NCI-H1092 treated with DMSO at 0.1 percent for 48 hours (cell line): ENCODE measurements at regions not wholly inside any gene's neighbourhood (a gene's known extent, or its start where the extent isn't known, plus 50 kb on each side); places are given as distances from the start of the nearest gene placed in this dataset.
"Not testable (repeated sequence)": the region's sequence is repeated elsewhere in the genome, so short reads cannot be mapped to it uniquely, and the experiment has no call there.

Source experiments
- DNase-seq: peaks from one replicate; lab custom pipeline; 2025; lab: John Stamatoyannopoulos, UW

DNA sequence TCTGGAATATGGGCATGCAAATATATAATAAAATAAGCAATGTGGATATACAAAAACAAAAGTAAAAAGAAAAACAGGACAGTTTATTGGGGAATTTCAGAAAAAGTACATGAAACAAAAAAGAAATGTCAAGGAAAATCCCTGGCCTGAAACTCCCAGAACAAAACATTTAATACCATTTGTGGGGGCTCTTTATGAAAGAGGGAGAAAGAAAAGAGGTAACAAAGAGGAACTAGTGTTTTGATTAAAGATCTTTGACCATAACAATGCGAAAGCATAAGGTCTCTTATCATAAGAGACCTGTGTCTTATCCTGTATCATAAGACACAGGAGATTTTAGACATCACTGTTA is 88.6 kb upstream of the ARID1B start:
- DNase-seq = no peak

DNA sequence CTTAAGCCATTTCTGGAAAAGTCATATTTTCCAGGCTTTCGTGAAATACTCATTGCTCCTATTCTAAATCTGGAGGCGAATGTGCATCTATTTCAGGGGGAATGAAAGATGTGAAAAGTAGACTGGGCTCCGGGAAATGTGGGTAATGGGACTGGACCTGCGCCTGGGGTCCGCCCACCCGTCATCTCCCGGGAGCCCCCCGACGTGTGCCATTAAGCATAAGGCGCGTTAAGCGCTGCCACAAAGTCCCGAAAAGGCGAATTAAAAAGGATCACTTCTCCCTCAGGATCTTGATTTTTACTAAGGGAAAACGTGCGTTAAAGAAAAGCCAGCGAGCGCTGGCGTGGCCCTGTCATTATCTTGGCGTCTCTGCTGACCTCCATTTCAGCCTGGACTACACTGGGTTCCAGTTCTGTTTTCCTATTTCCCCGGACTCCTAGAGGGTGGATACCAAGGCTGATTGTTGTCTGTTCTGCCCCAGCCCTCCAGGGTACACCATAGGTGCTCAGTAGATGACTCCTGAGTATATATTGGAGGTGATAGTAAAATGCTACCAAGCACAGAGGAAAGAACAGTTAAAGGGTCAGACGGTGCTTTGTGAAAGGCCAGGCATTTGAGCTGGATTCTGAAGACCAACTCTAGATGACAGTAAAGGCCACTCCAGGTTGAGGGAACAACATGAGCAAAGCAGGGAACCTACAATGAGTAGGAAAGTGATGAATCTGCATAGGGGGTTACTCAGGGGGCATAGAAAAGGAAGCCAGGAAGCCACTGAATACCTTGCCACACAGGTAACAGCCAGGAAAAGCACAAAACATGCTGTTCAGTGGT is 89.2 kb upstream of the ARID1B start:
- peak; percentile 48 for DNase-seq

DNA sequence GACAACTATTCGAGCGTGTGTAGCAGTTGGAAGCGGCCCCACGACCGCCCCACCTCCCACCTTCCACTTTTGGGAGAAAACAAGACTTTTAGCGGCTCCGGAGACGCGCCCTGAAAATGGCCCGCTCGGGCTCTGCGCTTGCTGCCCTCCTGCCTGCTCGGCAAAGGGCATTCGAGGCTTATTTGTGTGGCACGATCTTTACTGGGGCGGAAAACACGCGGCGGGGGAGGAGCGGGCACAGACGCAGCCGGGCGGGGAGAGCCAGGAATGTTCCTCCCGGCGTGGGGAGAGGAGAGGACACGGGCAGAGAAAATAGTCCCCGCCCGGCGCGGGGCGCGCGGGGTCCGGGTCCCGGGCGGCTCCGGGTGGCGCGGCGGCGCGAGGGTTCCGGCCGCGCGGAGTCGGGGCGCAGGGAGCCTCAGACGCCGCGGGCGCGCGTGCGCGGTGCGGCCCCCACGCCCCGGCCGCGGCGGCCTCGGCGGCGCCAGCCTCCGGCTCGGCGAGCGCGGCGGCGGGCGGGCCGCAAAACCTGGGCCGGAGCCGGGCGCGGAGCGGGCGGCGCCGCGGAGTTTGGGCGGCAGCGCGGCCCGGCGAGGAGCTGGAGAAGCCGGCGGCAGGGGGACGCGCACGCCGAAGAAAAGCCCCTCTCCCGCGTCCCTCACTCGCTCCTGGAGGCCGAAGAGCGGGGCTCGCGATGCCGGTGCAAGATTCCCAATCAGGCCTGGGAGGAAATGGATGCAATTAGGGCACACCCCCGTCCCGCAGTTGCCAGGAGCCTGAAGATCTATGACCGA is 90.0 kb upstream of the ARID1B start:
- DNase-seq = peak; percentile 89

DNA sequence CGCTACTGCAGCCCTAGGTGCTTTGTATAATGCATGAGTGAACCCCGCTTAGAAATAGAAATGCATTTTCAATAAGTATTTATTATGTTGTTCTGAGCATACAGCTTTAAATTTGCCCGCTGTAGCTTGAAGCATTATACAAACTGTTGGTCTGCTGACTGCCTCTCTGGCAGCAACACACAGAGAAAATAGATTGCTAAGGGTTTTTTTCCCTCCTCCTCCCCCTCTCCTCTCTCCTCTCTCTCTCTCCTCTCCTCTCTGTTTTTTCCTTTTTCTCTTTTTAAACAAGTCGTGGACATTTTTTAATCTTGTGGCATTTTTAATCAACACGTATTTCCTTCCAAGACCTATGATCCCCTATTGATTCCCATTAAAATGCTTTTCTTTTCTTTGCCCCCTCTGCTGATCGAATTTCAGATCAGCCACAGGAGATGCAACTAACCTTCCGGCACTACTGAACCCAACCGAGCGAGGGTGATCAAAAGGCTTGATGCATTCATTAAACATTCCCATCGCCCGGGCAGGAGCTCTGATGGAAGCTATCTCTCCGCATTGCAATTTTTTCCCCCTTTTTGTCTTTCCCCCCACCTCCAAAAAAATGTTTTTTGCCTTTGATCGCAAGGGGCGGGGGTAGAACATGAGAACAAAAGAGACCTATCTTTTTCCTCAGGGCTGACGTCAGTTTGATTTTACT is 90.7 kb upstream of the ARID1B start:
- DNase-seq = peak; percentile 91

DNA sequence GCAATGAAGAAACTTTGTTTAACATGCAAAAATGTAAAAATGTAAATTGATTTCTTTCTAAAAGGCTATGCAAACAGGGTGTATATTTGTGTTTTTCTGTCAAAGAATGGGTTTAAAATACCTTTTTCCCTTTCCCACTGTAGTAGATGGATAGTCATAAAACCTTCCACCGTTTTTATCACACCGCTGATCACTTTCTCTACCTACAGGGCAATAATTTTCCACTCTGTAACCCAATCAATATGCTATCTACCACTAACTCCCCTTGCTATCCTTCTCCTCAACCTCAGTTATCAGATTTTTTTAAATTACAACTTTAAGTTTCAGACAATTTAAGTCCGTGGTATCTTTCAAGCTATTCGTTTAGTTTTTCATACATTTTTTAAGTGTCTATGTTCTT is 91.4 kb upstream of the ARID1B start:
- peak; percentile 49 for DNase-seq

DNA sequence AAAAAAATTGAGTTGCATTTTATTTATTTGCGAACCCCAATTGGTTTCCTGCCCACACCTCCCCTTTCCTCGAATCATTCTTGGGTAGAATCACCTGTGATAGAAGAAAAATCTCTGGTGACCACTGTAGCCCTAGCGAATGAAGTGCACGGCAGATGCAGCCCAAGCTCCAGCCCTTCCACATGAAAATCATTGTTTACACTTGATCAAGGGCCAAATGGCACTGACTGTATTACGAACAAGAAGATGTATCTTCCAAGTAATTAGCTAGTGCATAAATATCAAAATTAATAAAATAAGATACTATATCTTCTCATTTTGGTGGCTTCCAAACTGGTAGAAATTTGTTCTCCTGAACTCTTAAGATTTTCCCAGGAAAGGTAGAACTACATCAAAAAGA is 93.4 kb upstream of the ARID1B start:
- DNase-seq = no peak

DNA sequence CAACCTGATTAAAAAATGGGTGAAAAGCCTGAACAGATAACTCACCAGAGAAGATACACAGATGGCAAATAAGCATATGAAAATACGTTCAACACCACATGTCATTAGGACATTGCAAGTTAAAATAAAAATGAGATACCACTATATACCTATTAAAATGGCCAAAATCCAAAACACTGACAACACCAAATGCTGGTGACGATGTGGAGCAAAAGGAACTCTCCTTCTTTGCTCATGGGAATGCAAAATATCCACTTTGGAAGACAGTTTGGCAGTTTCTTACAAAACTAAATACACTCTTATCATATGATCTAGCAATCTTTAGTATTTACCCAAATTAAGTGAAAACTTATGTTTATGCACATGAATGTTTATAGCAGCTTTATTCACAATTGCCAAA is 100.5 kb upstream of the ARID1B start:
- no peak for DNase-seq

DNA sequence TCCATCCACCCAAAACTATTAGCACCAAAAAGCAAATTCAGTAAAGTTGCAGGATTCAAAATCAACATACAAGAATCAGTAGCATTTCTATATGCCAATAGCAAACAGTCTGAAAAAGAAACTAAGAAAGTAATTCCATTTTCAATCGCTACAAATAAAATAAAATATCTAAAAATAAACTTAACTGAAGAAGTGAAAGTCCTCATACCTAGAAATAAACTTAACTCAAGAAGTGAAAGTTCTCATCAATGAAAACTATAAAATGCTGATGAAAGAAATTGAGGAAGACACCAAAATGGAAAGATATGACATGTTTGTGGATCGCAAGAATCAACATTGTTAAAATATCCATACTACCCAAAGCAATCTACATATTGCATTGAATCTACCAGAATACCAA is 103.0 kb upstream of the ARID1B start:
- DNase-seq = no peak

DNA sequence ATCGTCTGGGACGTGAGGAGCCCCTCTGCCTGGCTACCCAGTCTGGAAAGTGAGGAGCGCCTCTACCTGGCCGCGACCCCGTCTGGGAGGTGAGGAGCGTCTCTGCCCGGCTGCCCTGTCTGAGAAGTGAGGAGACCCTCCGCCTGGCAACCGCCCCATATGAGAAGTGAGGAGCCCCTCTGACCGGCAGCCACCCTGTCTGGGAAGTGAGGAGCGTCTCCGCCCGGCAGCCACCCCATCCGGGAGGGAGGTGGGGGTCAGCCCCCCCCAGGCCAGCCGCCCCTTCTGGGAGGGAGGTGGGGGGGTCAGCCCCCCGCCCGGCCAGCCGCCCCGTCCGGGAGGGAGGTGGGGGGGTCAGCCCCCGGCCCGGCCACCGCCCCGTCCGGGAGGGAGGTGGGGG is 107.1 kb upstream of the ARID1B start:
- not testable (repeated sequence) for DNase-seq

DNA sequence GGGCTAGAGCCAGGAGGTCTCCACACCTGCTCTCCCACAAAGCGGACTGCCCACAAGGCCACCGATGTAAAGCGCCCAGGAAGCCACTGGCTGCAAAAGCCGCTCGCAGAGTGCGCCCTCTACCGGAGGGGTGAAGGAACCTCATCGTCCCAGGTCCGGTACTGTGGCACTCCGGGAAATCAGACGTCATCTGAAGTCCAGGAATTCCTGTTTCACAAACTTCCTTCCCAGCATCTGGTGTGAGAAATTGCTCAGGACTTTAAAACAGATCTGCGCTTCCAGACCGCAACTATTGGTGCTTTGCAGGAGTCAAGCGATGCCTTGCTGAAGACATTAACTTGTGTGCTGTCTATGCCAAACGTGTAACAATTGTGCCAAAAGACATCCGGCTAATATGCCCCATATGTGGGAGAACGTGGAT is 115.1 kb upstream of the ARID1B start:
- DNase-seq = no peak

DNA sequence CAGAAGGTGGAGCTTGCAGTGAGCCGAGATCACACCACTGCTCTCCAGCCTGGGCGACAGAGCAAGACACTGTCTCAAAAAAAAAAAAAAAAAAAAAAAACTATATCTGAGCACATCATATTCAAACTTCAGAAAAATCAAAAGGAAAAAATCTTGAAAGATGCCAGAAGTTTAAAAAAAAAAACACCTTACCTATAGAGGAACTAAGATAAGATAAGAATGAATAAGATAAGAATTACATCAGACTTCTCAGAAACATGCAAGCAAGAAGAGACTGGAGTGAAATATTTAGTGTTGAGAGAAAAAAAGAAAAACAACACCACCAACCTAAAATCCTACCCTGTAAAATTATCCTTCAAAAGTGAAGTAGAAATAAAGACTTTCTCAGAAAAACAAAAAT is 116.8 kb upstream of the ARID1B start:
- DNase-seq = no peak

DNA sequence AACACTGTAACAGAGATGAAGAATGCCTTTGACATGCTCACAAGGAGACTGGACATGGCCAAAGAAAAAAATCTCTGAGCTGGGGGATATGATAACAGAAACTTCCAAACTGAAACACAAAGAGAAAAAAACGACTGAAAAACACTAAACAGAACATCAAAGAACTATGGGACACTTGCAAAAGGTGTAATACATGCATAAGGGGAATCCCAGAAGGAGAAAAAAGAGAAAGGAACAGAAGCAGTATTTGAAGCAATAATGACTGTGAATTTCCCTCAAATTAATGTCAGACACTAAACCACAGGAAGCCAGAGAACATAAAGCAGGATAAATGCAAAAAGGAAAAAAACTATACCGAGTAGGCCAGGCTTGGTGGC is 117.4 kb upstream of the ARID1B start:
- DNase-seq = no peak

DNA sequence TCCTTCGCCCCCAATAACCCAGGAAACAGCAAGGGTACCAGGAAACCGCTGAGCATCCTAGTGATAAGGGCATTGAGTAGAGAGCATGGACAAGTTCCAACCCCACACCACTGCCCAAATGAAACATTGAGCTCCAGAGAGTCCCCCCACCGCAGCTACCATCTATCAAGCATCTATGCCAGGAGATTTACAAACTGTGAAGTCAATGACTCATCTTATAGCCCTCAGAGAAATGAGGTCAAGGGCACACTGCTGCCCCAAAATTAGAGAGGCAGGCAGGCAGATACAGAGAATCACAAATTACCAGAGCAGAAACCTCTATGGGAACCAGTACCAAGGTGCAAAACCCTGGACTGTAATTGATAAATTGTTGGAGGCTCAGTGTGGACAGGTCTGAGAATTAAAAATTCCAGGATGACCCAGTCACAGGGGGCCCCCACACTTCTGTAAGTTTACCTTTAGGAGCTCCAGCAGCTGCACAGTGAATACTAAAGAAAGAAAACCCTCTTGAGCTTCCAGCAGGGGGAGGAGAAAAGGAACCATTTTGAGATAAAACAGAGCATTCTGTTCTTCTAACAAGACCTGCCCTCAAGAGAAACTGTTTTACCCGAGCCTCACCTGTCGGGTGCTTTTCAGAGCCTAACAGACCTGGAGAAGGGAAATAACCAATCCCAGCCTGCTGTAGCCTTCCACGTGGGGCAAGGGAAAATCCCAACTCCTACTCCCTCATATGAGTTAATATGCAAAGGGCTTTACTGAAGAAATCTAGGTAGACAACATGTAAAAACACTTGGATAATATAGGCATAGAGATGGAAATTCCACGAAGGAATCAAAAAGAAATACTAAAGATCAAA is 118.0 kb upstream of the ARID1B start:
- no peak for DNase-seq

DNA sequence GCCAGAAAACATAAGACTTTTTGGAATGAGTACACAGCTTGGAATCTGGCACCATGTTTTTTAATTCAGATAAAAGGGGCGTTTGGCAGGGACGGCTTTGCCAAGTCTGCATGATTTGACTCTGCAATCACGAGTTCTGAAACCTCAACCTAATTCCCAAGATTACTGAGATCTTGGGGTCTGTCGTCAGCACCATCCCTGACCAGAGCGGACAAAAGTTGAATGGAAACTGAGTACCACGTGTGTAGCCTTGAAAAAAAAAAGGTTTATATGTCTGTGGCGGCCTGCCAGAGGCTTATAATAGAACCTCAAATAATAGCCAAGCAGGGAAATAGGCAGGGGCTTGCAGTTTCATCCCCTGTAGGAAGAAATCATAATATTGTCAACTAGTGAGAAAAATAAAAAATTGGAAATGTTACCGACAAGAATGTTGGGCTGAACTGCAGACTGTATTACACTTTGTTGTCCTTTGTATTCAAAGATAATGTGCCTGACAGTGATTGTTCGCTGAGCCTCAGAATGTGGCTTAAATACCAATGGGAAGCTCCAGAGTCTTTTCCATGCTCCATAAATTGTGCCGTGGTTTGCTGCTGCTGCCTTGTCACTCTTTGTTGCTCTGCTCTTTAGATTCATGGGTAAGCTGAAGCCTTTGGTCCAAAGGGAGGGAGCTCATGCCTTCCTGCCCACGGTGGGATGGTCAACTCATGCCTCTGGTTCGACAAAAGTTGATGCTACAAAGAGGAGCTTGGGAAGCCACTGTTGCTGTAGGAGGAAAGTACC is 118.8 kb upstream of the ARID1B start:
- peak; percentile 12 for DNase-seq

DNA sequence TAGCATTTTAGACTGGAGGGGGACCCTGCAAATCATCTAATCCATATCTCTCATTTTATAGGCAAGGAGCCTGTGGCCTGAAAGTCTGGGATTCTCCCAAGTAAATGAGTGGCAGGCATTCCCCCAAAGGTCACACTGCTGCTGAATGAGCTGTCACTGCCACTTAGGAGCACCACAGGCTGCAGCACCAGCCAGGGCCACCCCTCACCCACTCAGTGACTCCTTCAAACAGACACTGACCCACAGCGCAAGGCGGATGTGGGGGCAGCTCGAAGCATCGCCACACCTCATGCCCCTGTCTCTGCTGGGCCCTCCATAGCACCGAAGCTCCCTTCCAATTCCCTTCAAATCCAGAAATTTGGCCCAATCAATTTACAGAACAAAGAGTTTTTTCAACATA is 119.9 kb upstream of the ARID1B start:
- no peak for DNase-seq

DNA sequence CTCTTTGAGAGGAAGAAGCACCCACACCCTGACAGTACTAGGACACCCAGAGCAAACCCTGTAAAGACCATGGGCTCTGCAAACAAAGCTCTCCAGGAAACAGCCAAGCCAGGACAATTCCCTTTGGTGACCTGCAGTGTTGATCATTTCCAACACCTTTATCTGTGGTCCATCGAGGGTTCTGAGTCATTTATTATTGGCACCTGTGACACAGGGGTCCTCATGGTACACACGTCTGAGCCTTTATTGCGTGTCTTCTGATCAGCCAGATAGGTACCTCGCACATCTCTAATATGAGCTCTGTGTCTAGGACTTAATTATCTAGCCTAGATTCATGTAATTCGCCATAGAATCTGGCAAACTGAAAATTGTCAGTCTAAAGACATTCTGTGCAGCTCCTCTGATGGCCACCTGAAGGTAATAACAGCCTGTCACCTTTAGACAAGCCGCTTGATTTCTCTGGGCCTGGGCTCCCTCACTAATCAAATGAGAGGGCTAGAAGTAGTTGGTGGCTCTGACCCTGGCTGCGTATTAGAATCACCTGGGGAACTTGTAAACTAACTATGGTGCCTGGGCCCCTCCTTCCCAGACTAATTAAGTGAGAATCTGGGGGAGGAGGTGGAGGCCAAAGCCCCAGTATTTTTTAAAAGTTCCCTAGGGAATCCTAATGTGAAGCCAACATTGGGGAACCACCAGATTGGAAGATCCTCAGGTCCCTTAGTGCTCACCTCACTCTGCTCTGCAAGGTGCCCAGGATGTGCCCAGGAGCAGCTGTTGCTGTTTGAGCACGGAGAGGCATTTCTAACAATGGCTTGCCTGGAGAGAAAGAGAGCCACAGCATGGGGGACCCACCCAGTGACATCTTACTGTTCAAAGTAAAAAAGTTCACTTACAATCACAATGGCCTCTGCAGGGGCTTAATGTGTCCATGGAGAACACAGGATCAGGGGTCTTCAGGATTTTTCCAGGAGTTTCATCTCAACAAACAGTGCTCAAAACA is 122.0 kb upstream of the ARID1B start:
- no peak for DNase-seq

DNA sequence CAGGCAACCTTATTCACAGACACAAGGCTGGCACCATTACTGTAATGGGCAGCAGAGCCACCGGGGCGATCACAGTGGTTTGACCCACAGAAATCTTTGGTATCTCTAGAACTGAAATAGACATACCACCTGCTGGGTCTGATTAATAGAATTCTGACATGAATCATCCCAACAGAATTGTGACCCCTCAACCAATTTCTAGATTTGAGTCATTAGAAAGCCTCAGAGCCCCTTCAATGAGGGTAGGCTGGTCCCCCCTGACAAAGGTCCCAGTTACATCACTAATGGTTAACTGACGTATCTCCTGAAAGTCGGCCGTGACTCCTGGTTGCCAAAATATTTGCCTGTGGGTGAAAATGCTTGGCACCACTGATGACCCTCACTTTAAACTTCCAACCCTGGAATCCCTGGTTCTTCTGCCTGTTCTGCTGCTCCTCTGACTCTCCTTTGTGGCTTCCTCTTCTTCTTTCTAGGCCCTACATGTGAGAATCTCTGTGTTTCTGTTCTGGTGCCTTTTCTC is 124.9 kb upstream of the ARID1B start:
- DNase-seq = no peak

DNA sequence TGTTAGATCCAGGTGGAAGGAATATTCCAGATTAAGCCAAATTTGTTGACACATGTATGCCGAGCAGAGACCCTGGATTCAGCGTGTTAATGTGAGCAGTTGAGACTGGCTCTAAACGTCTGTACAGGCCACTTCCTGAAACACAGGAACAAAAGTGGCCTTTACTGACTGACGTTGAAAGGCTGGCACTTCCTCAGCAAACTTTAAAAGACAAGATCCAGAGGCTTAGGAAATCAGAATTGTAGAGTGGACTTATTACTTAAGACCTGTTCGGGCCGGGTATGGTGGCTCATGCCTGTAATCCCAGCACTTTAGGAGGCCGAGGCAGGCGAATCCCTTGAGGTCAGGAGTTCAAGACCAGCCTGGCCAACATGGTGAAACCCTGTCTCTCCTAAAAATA is 125.7 kb upstream of the ARID1B start:
- DNase-seq = no peak

DNA sequence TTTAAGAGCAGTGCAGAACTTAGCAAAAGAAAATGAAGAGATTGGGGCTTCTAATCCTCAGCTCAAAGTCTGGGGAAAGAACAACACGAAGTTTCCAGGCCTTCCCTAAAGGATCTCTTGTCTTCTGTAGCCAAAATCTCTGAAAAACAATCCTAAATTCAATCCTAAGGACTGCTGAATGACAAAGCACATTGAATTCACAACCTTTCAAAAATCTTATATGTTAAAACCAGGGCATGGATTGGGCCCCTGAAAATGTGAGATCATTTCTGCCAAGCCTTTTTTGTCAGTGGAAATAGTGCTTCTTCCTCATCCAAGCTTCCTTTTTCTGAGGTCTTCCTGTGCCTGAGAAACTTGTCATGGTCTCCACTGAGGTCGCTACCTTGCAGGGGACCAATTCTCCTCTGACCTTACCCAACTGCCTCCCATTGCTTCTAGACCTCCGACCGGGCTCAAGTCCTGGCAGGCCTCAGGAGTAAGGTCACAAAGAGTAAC is 126.2 kb upstream of the ARID1B start:
- no peak for DNase-seq

DNA sequence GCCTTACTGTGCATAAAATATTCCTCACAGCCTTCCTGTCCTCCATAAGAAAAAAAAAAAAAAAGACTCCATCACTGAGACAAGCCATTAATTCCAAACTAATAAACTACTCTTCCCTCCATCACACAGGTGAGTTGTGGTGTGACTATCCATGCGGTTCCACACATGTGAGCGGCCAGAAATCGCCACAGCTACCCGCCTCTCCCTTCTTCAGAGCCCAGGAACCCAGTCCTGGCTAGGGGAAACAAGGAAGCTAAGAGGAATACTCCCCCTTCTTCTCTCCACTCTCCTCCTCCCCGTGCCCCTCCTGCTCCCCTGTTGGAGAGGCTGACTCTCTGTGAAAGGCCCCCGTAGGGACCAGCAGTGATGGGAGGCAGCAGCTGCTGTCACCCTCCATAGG is 128.6 kb upstream of the ARID1B start:
- DNase-seq = no peak
